ENCODE measurements at regions not wholly inside any gene's neighbourhood (a gene's known extent, or its start where the extent isn't known, plus 50 kb on each side); places are given as distances from the start of the nearest gene placed in this dataset.
"Not testable (repeated sequence)": the region's sequence is repeated elsewhere in the genome, so short reads cannot be mapped to it uniquely, and the experiment has no call there.

GRCh38 chr19:13712767-13713201, 51.5 kb upstream of the MRI1 start:
- no peak for DNase-seq

DNA sequence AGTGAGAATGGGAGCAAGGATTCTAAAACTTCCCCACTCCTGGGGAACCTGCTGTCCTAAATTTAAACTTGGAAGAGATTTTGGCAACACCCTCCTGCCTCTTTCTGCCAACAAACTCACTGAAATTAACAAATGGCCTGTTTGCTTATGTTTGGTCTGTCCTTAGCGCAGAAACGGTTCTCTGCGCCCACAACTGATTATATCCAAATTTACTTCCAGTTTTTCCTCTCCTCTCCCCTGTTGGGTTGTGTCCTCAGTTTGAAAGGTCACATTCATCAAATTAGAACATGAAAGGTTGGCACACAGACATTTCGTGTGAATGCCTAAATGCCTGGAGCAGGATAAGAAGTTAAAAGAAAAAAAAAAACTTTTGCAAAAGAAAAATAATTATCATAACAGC, 56.4 kb upstream of the MRI1 start:
- DNase-seq = no peak

DNA sequence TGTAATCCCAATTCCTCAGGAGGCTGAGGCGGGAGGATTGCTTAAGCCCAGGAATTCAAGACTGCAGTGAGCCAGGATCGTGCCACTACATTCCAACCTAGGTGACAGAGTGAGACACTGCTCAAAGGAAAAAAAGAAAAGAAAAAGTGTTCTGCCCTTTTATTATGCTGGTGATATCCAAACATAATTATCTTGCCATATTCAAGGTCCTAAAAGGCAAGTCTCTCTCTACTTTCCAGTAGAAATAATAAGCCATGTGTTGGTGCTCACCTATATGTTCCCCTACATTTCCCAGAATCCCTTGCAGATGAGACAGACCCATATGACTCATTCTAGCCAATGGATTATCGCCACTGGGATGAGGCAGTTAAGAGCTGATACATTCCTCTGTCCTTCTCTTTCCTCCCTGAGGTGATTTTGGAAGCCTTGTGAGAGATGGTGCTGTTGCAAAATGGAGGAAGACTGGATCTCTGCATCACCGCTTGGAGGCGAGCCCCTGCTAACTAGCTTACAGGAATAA, 58.3 kb upstream of the MRI1 start:
- no peak for DNase-seq

GRCh38 chr19:13705201-13705600, 59.1 kb upstream of the MRI1 start:
- no peak for DNase-seq

- DNase-seq = no peak
Measured at GRCh38 chr19:13701624-13702023, 62.7 kb upstream of the MRI1 start.

- no peak for DNase-seq
Measured at GRCh38 chr19:13700621-13701020, 63.7 kb upstream of the MRI1 start.

DNA sequence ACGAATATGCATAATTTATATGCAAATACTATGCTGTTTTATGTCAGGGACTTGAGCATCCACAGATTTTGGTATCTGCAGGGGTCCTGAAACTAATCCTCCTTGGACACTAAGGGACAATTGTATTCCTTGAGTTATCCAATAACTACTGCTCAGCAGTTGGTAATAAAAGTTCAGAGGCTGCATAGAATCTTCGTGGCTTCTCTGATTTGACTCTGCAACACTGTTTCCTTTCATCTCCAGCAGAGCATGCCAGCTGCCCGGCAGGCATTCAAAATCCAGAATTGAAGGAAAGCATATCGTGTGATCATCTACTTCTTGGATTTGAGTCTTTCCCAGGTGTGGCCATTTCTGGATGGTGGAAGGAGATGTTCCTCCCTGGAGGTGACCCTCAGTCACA, 64.5 kb upstream of the MRI1 start:
- no peak for DNase-seq

- DNase-seq = no peak
Measured at GRCh38 chr19:13696839-13697238, 67.5 kb upstream of the MRI1 start.

- no peak for DNase-seq
Measured at GRCh38 chr19:13693889-13694288, 70.4 kb upstream of the MRI1 start.

DNA sequence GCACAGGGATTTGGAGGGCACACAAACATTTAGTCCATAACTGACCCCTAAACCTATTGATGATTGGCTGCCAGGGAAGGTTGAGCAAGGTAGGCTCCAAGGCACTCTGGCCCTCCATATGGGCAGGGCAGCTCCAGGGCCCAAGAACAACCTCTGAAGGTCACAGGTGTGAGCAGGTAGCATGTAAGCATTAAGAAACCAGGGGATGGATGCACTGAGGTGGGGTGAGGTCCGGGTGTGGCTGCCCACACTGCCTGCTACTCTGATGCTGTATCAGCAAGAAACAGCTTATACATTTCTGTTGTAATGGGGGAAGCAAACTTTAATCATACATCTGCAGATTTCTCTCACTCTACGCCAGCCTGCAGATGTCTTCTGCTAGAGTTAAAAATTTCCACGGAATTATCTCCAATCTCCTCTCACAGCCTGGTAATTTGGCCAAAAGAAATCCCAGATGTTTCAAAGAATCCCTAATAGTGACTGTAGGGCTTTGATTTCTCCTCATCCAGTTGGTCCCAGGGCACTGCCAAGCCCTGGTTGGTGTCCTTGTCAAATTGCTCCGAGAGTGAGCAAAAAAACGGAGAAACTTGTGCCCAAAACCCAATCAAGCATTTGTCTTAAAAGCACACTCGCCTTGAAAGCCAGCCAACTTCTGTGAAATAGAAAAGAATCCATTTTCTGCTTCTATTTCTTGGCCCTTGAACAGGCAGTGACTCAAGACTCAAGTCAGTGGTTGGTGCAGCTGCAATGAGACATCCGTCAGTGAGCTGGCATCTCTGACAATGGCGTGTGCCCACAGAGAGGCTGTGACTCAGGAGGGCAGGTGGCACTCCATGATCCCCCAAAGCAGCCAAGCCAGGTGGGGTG, 72.5 kb upstream of the MRI1 start:
- no peak for DNase-seq

DNA sequence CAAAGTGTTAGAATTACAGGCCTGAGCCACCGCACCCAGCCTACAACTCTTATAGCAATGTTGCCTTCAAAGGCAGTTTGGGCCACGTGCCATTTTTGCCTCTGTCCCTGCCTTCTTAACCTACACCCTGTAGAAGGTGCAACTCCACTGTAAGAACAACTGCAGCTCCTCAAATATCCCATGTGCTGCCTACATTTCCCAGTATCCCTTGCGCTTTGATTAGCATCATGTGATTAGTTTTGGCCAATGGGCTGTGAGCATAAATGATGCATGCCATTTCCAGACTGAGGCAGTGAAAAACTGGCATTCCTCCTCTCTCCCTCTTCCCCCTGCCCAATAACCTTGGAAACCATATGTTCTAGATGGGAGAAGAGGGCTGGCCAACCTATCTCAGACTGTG, 75.2 kb upstream of the MRI1 start:
- DNase-seq = peak; percentile 1

DNA sequence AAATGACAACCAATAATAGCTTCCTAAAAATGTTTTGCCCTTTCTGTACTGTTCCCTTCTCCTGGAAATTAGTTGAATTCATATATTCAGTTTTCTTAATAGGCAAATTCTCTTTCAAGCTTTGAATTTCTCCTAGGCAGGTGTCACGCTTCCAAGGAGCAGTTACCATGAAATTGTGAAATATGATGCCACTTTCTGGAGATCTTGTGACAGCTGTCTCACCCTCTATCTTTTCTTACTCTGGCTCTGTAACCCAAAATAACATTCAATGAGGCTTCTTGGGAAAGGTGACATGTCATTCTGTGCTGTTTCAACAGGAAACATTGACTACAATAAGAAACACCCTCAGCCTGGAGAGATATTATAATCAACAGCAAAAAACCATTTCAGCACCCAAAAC, 80.3 kb upstream of the MRI1 start:
- no peak for DNase-seq

GRCh38 chr19:13681509-13681908, 82.8 kb upstream of the MRI1 start:
- DNase-seq = no peak

DNA sequence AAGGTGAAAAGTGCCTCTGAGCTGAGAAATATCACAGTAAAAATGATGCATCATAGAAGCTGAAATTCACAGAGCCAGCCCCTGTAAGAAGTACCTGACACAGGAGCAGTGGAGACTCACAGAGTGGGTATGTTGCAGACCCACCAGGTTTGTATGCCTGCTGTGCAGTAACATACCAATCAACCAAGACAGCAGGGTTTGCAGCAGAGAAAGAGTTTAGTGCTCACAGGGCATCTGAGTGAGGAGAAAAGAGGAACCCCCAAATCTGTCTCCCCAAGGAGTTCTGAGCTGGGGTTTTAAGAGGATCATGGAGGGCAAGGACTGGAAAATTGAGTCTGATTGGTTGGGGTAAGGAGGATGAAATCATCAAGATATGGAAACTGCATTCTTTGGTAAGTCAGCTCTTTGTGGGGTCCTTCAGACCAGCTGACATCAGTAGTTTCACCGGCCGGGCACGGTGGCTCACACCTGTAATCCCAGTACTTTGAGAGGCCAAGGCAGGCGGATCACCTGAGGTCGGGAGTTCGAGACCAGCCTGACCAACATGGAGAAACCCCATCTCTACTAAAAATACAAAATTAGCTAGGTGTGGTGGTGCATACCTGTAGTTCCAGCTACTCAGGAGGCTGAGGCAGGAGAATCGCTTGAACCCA, 83.5 kb upstream of the MRI1 start:
- DNase-seq = not testable (repeated sequence)

DNA sequence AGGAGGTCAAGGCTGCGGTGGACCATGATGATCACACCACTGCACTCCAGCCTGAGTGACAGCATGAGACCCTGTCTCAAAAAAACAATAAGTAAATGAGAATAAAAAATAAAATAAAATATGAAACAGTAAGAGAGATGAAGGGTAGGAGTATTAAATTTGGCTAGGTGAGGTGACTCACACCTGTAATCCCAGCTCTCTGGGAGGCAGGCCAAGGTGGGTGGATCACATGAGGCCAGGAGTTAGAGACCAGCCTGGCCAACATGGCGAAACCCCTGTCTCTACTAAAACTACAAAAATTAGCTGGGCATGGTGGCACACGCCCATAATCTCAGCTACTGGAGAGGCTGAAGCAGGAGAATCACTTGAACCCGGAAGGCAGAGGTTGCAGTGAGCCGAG, 87.4 kb upstream of the MRI1 start:
- not testable (repeated sequence) for DNase-seq

DNA sequence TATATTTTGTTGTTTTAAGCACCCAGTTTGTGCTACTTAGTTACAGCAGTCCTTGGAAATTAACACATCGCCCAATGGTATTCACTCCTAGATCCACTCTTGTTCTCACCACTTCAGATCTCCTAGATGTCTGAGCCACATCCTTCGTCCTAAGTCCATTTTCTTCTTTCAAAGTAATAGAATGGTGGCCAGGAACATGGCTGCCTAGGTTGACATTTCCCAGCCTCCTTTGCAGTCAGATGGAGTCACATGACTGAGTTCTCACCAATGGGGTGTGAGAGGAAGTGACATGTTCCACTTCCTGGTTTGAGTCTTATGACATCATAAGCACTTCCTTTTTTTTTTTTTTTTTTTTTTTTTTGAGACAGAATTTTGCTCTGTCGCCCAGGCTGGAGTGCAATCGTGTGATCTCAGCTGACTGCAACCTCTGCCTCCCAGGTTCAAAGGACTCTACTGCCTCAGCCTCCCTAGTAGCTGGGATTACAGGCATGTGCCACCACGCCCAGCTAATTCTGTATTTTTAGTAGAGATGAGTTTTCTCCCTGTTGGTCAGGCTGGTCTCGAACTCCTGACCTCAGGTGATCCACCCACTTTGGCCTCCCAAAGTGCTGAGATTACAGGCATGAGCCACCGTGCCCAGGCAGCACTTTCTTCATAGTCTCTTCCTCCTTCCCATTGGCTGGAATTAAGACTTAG, 91.7 kb upstream of the MRI1 start:
- DNase-seq = peak; percentile 11

- DNase-seq = no peak
Measured at GRCh38 chr19:13670846-13671245, 93.5 kb upstream of the MRI1 start.

- no peak for DNase-seq
Measured at GRCh38 chr19:13669780-13670355, 94.5 kb upstream of the MRI1 start.

- DNase-seq = no peak
Measured at GRCh38 chr19:13668964-13669363, 95.4 kb upstream of the MRI1 start.

GRCh38 chr19:13666165-13666564, 98.2 kb upstream of the MRI1 start:
- DNase-seq = no peak

DNA sequence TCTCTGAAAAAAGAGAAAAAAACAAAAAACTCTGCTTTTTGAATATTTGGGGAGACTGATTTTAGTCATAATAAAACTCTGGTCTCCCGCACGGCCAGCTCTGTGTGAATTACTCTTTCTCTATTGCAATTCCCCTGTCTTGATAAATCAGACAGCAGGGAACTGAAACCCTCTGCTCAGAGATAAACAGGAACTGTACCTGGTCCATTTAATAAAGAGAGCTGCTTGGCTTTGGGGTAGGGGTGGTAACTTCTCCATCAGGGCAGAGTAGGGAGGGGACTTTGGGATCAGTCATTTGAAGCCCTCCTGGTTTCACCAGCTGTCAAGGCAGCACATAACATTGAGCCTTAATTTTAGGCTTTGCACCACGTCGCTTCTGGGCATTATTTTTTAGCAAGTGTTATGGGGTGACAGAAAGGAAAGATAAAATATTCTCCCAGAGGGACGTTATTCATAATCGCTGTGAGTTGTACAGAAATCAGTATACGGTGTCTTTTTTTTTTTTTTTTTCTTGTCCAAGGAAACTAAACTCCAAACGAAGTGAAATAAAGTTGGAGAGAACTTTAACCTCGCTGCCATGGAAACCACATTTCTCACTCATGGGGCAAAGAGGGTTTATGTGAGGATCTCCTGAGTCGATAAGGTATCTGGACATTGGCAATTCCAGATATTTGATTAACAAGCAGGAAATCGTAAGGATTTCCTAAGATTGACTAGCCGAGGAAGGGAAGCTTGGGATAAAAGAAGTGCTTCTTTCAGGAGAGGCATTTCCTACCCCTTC, 99.0 kb upstream of the MRI1 start:
- no peak for DNase-seq

DNA sequence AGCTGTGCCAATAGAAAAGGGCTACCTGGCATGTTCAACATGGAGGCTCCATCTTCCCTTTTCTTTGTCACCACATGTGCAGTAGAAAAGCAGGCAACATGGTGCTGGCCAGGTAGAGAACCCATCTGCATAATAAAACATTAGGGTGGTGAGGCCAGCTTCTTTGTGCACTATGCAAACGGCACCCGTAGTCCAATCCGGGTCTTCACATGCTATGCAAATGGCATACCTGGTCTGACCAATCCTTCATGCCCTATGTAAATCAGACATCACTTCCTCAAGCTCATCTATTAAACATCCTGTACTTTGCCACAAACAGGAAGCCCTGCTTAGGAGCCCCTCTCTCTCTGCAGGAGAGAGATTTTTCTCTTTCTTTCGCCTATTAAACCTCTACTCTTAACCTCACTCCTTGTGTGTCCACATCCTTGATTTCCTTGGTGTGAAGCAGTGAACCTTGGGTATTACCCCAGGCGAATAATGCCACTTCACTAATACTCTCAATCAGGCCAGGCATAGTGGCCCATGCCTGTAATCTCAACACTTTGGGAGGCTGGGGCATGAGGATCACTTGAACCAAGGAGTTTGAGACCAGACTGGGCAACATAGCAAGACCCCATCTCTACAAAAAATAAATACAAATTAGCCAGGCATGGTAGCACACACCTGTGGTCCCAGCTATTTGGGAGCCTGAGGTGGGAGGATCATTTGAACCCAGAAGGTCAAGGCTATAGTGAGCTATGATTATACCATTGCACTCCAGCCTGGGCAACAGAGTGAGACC, 111.3 kb upstream of the MRI1 start:
- DNase-seq = no peak

All from CD4-positive, alpha-beta T cell treated with Interleukin-4 for 4 hours (primary cell).